ENCODE measurements at regions not wholly inside any gene's neighbourhood (a gene's known extent, or its start where the extent isn't known, plus 50 kb on each side); places are given as distances from the start of the nearest gene placed in this dataset.
"Not testable (repeated sequence)": the region's sequence is repeated elsewhere in the genome, so short reads cannot be mapped to it uniquely, and the experiment has no call there.

DNA sequence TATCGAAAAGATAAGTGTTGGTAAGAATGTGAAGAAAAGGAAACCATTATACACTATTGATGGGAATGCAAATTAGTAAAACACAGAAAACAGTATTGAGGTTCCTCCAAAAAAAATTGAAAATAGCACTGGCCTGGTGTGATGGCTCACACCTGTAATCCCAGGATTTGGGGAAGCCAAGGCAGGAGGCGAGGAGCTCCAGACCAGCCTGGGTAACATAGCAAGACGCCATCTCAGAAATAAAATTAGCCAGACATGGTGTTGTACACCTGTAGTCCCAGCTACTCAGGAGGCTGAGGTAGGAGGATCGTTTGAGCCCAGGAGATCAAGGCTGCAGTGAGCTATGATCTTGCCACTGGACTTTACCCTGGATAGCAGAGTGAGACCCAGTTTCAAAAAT is 5303.4 kb upstream of the TPTE start:
- not testable (repeated sequence) for DNase-seq (ENCODE audit: low read depth in 1 of 2, low spot score in 1 of 2); H3K27ac ChIP-seq (replicated peaks); H3K27me3 ChIP-seq (ENCODE audit: insufficient read depth, poor library complexity, severe bottlenecking); H3K4me3 ChIP-seq (replicated peaks; ENCODE audit: insufficient read depth, low read length)

DNA sequence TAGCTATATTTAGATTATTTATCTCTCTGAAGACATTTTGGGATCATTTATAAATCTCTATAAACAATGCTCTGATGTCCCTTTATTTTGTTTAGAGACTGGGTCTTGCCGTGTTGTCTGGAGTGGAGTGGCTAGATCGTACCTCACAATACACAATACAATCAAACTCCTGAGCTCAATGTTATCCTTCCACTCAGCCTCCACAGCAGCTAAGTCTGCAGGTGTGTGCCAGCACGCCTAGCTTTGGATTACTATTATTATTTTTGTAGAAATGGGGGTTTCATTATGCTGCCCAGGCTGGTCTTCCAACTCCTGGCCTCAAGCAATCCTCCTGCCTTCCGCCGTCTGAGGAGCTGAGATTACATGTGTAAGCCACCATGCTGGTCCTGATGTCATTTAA is 5301.4 kb upstream of the TPTE start:
- DNase-seq (ENCODE audit: low read depth in 1 of 2, low spot score in 1 of 2); H3K4me3 ChIP-seq (replicated peaks; ENCODE audit: insufficient read depth, low read length): not testable (repeated sequence)

GRCh38 chr21:5220468-5220867 is 5300.9 kb upstream of the TPTE start:
- peak in 1 of 2 experiments; percentile 40 for DNase-seq (ENCODE audit: low read depth in 1 of 2, low spot score in 1 of 2)
- H3K27me3 ChIP-seq (ENCODE audit: insufficient read depth, poor library complexity, severe bottlenecking); H3K4me3 ChIP-seq (replicated peaks; ENCODE audit: insufficient read depth, low read length); H3K27ac ChIP-seq (replicated peaks): not testable (repeated sequence)

More for the DNA sequence above, 5301.4 kb upstream of the TPTE start:
- not testable (repeated sequence) for H3K27me3 ChIP-seq (ENCODE audit: insufficient read depth, poor library complexity, severe bottlenecking); H3K27ac ChIP-seq (replicated peaks)

- not testable (repeated sequence) for H3K27ac ChIP-seq (replicated peaks); H3K4me3 ChIP-seq (replicated peaks; ENCODE audit: insufficient read depth, low read length); H3K27me3 ChIP-seq (ENCODE audit: insufficient read depth, poor library complexity, severe bottlenecking); DNase-seq (ENCODE audit: low read depth in 1 of 2, low spot score in 1 of 2)
These were observed 5299.8 kb upstream of the TPTE start for GRCh38 chr21:5221458-5222050.

DNA sequence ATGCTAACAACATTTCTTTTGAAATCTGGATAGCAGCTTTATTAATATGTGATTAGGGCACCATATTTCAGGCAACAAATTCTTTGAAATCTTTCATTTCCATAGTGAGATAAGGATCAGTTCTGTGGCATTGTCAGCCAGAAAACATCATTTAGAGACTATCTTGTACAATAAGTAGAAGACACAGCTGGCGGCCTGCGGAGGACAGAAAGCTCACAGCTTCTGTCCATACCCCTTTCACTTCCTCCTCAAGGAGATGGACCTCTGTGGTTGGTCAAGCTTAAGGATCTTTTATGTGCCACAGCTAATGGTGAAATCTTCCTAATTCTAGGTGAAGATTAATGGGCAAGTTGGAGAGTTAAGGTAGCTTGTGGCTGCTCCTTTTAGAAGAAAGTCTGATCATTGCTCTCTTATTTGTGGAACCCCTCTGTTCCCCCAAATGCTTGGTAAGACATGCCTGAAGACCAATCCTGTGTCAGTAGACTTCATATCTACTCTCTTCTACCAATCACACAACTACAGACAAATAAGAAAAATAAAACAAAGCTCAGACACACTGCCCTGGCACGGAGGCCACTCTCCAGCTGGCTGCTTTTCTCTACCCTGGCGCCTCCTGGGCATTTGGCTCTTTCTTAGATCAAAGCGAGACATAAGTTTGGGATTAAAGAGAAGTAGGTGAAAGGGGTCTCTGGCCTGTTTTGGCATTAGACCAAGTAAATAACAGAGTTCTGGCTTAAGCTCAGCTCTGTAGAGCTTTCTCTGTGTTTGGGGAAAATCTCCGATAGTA is 5298.2 kb upstream of the TPTE start:
- H3K27me3 ChIP-seq (ENCODE audit: insufficient read depth, poor library complexity, severe bottlenecking); H3K4me3 ChIP-seq (replicated peaks; ENCODE audit: insufficient read depth, low read length); H3K27ac ChIP-seq (replicated peaks); DNase-seq (ENCODE audit: low read depth in 1 of 2, low spot score in 1 of 2): not testable (repeated sequence)

GRCh38 chr21:5224156-5224555 is 5297.2 kb upstream of the TPTE start:
- not testable (repeated sequence) for H3K27me3 ChIP-seq (ENCODE audit: insufficient read depth, poor library complexity, severe bottlenecking); DNase-seq (ENCODE audit: low read depth in 1 of 2, low spot score in 1 of 2); H3K4me3 ChIP-seq (replicated peaks; ENCODE audit: insufficient read depth, low read length); H3K27ac ChIP-seq (replicated peaks)

DNA sequence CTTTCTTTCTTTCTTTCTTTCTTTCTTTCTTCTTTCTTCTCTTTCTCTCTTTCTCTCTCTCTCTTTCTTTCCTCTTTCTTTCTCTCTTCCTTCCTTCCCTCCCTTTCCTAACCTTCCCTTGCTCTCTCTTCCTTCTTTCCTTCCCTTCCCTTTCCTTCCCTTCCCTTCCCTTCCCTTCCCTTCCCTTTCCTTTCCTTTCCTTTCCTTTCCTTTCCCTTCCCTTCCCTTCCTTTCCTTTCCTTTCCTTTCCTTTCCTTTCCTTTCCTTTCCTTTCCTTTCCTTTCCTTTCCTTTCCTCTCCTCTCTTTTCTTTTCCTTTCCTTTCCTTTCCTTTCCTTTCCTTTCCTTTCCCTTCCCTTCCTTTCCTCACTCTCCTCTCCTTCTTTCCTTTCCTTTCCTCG is 5294.1 kb upstream of the TPTE start:
- H3K27me3 ChIP-seq (ENCODE audit: insufficient read depth, poor library complexity, severe bottlenecking); DNase-seq (ENCODE audit: low read depth in 1 of 2, low spot score in 1 of 2); H3K4me3 ChIP-seq (replicated peaks; ENCODE audit: insufficient read depth, low read length); H3K27ac ChIP-seq (replicated peaks): not testable (repeated sequence)

DNA sequence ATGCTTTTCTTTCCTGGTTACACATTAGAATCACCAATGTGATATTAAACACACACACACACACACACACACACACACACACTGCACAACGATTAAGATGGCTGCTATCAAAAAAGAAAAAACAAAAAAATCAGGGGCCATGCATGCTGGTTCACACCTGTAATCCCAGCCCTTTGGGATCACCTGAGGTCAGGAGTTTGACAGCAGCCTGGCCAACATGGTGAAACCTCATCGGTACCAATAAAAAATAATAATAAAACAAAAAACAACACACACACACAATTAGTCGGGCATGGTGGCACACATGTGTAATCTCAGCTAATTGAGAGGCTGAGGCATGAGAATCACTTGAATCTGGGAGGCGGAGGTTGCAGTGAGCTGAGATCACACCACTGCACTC is 5290.8 kb upstream of the TPTE start:
- DNase-seq (ENCODE audit: low read depth in 1 of 2, low spot score in 1 of 2); H3K4me3 ChIP-seq (replicated peaks; ENCODE audit: insufficient read depth, low read length); H3K27ac ChIP-seq (replicated peaks); H3K27me3 ChIP-seq (ENCODE audit: insufficient read depth, poor library complexity, severe bottlenecking): not testable (repeated sequence)

- not testable (repeated sequence) for H3K27me3 ChIP-seq (ENCODE audit: insufficient read depth, poor library complexity, severe bottlenecking); DNase-seq (ENCODE audit: low read depth in 1 of 2, low spot score in 1 of 2); H3K4me3 ChIP-seq (replicated peaks; ENCODE audit: insufficient read depth, low read length)
These were observed 5290.1 kb upstream of the TPTE start for GRCh38 chr21:5231261-5231660.

DNA sequence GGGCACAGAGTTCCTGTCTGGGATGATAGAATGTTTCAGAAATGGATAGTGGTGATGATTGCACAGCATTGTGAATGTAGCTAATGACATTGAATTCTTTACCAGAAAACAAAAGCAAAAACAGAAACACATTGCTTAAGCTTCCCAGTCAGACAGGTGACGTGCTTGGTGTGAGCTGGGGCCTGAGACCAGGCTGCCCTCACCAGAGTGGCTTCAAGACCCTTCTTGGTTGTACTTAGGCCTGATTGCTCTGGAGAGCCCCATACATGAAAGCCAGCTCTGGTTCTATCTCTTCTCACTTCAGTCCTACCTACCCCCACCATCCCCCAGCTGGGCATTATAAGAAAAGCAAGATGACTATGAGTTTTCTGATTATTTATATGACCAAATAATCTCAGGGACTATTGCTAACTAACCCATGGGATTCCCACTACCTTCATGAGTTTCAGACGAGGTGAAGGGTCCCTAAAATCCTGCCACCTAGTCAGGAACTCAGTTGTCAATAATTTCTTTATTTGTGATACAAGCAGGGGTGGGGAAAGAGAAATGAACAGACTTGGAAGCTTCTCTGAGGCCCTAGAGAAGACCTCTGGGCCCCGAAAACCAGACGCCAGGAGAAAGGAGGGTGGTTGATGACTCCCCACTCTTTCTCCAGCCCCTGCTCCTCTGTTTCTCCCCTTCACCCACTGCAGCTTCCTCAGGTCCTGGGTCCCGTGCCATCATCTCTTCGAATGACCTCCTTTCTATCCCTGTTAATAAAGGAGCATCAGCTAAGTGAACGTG is 5289.0 kb upstream of the TPTE start:
- not testable (repeated sequence) for H3K27ac ChIP-seq (replicated peaks); H3K27me3 ChIP-seq (ENCODE audit: insufficient read depth, poor library complexity, severe bottlenecking); H3K4me3 ChIP-seq (replicated peaks; ENCODE audit: insufficient read depth, low read length); DNase-seq (ENCODE audit: low read depth in 1 of 2, low spot score in 1 of 2)

More at GRCh38 chr21:5231261-5231660, 5290.1 kb upstream of the TPTE start:
- not testable (repeated sequence) for H3K27ac ChIP-seq (replicated peaks)

DNA sequence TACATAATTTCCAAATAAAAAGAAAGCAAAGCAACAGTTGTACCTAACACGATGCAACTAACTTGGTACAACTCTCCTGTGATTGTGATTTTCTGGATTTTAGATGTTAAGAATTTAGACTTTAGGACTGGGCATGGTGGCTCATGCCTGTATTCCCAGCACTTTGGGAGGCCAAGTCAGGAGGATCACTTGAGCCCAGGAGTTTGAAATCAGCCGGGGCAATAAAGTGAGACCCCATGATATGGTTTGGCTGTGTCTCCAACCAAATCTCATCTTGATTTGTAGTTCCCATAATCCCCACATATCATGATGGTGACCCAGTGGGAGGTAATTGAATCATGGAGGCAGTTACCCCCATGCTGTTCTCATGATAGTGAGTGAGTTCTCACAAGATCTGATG is 5285.6 kb upstream of the TPTE start:
- DNase-seq (ENCODE audit: low read depth in 1 of 2, low spot score in 1 of 2); H3K4me3 ChIP-seq (replicated peaks; ENCODE audit: insufficient read depth, low read length); H3K27me3 ChIP-seq (ENCODE audit: insufficient read depth, poor library complexity, severe bottlenecking); H3K27ac ChIP-seq (replicated peaks): not testable (repeated sequence)

DNA sequence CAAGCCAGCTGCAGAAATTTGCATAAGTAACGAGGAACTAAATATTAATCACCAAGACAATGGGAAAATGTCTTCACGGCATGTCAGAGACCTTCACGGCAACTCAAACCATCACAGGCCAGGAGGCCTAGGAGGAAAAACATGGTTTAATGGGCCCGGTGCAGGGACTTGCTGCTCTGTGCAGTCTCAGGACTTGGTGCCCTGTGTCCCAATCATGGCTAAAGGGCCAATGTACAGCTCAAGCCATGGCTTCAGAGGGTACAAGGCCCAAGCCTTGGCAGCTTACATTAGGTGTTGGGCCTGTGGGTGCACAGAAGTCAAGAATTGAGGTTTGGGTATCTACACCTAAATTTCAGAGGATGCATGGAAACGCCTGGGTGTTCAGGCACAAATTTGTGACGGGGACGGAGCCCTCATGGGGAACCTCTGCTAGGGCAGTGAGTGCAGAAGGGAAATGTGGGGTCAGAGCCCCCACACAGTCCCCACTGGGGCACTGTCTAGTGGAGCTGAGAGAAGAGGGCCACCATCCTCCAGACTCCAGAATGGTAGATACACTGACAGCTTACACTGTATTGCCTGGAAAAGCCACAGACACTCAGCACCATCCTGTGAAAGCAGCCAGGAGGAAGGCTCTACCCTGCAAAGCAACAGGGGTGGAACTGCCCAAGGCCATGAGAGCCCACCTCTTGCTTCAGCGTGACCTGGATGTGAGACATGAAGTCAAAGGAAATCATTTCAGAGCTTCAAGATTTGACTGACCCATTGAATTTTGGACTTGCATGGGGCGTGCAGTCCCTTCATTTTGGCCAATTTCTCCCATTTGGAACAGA is 5284.3 kb upstream of the TPTE start:
- not testable (repeated sequence) for H3K27me3 ChIP-seq (ENCODE audit: insufficient read depth, poor library complexity, severe bottlenecking); DNase-seq (ENCODE audit: low read depth in 1 of 2, low spot score in 1 of 2); H3K4me3 ChIP-seq (replicated peaks; ENCODE audit: insufficient read depth, low read length); H3K27ac ChIP-seq (replicated peaks)

- DNase-seq (ENCODE audit: low read depth in 1 of 2, low spot score in 1 of 2); H3K27ac ChIP-seq (replicated peaks); H3K4me3 ChIP-seq (replicated peaks; ENCODE audit: insufficient read depth, low read length); H3K27me3 ChIP-seq (ENCODE audit: insufficient read depth, poor library complexity, severe bottlenecking): not testable (repeated sequence)
These were observed 5280.9 kb upstream of the TPTE start for GRCh38 chr21:5240521-5240920.

GRCh38 chr21:5242732-5243131 is 5278.7 kb upstream of the TPTE start:
- H3K27me3 ChIP-seq (ENCODE audit: insufficient read depth, poor library complexity, severe bottlenecking); H3K4me3 ChIP-seq (replicated peaks; ENCODE audit: insufficient read depth, low read length); H3K27ac ChIP-seq (replicated peaks); DNase-seq (ENCODE audit: low read depth in 1 of 2, low spot score in 1 of 2): not testable (repeated sequence)

Measured in HL-60 (cell line).